ENCODE measurements at regions not wholly inside any gene's neighbourhood (a gene's known extent, or its start where the extent isn't known, plus 50 kb on each side); places are given as distances from the start of the nearest gene placed in this dataset.

- no peaks in the 10 kb centered on the region for H3K9me2 ChIP-seq (ENCODE audit: insufficient read depth, low read length)
- no peaks in the 10 kb centered on the region for H3F3A ChIP-seq (ENCODE audit: insufficient read depth, low read length, poor library complexity, severe bottlenecking)
- no peaks in the 10 kb centered on the region for H3K79me2 ChIP-seq (replicated peaks; ENCODE audit: insufficient read depth, low read length)
- H2AFZ ChIP-seq (ENCODE audit: low read depth, low read length), result no peak overlapping the region
- no peaks in the 10 kb centered on the region for H3K36me3 ChIP-seq (ENCODE audit: insufficient read depth, low read length)
- H3K4me2 ChIP-seq (ENCODE audit: low read length), result no peak overlapping the region
- TF ChIP-seq EZH2 (IDR thresholded peaks at IDR 0.05; ENCODE audit: borderline replicate concordance, insufficient read depth, low read length, poor library complexity, severe bottlenecking), result no peak
- no peak for TF ChIP-seq REST (IDR thresholded peaks at IDR 0.05; ENCODE audit: borderline replicate concordance)
- TF ChIP-seq SMC3 (conservative IDR thresholded peaks at IDR 0.05; ENCODE audit: poor library complexity), result no peak
- no peak for TF ChIP-seq POLR2AphosphoS5 (IDR thresholded peaks at IDR 0.05)
- no peak for TF ChIP-seq CTCF (IDR thresholded peaks at IDR 0.05; ENCODE audit: poor library complexity, severe bottlenecking)
- TF ChIP-seq RAD21 (conservative IDR thresholded peaks at IDR 0.05), result no peak
- no peak for TF ChIP-seq EP300 (conservative IDR thresholded peaks at IDR 0.05; ENCODE audit: poor library complexity, severe bottlenecking)
- no peak for TF ChIP-seq TAF1 (IDR thresholded peaks at IDR 0.05; ENCODE audit: low read depth)
- TF ChIP-seq MXI1 (conservative IDR thresholded peaks at IDR 0.05; ENCODE audit: poor library complexity, severe bottlenecking), result no peak
- H4K20me1 ChIP-seq (ENCODE audit: insufficient read depth), result no peaks in the 10 kb centered on the region
- H3K27me3 ChIP-seq (ENCODE audit: insufficient read depth, low read depth, low read length), result no peaks in the 10 kb centered on the region
- no peak overlapping the region for H3K9ac ChIP-seq (ENCODE audit: low read length)
- H3K4me3 ChIP-seq (ENCODE audit: low read length), result no peak overlapping the region
- no peak overlapping the region for H3K27ac ChIP-seq (ENCODE audit: low read length)
- no peaks in the 10 kb centered on the region for H3K9me3 ChIP-seq (ENCODE audit: low read length)
These were observed 202.1 kb upstream of the KITLG start for GRCh38 chr12:88782351-88782750.

GRCh38 chr12:88781909-88782308 lies 201.6 kb upstream of the KITLG start:
- Histone ChIP-seq H3K4me2 (ENCODE audit: low read length) (no peak overlapping the region), H3K27ac (ENCODE audit: low read length) (no peak overlapping the region), H4K20me1 (ENCODE audit: insufficient read depth) (no peaks in the 10 kb centered on the region), H3K27me3 (ENCODE audit: insufficient read depth, low read depth, low read length) (no peaks in the 10 kb centered on the region), H3K9ac (ENCODE audit: low read length) (no peak overlapping the region), H3K9me3 (ENCODE audit: low read length) (no peaks in the 10 kb centered on the region), H3F3A (ENCODE audit: insufficient read depth, low read length, poor library complexity, severe bottlenecking) (no peaks in the 10 kb centered on the region), H2AFZ (ENCODE audit: low read depth, low read length) (no peak overlapping the region), H3K4me3 (ENCODE audit: low read length) (no peak overlapping the region), H3K79me2 (replicated peaks; ENCODE audit: insufficient read depth, low read length) (no peaks in the 10 kb centered on the region), H3K9me2 (ENCODE audit: insufficient read depth, low read length) (no peaks in the 10 kb centered on the region), H3K36me3 (ENCODE audit: insufficient read depth, low read length) (no peaks in the 10 kb centered on the region)
- TF ChIP-seq RAD21 (conservative IDR thresholded peaks at IDR 0.05) (no peak), POLR2AphosphoS5 (IDR thresholded peaks at IDR 0.05) (no peak), MXI1 (conservative IDR thresholded peaks at IDR 0.05; ENCODE audit: poor library complexity, severe bottlenecking) (no peak), EP300 (conservative IDR thresholded peaks at IDR 0.05; ENCODE audit: poor library complexity, severe bottlenecking) (no peak), EZH2 (IDR thresholded peaks at IDR 0.05; ENCODE audit: borderline replicate concordance, insufficient read depth, low read length, poor library complexity, severe bottlenecking) (no peak), TAF1 (IDR thresholded peaks at IDR 0.05; ENCODE audit: low read depth) (no peak)
